H1 (cell line): ENCODE measurements at regions not wholly inside any gene's neighbourhood (a gene's known extent, or its start where the extent isn't known, plus 50 kb on each side); places are given as distances from the start of the nearest gene placed in this dataset.

Experiments
- E2F6 ChIP-seq: IDR thresholded peaks from 2 replicates; pipeline ENCODE4 v1.6.1; 2012; ENCODE audit warnings: inconsistent platforms
- ZNF274 ChIP-seq: IDR thresholded peaks from 2 replicates; pipeline ENCODE4 v1.7.0; 2012; ENCODE audit warnings: low read length, borderline replicate concordance; ENCODE audit errors: extremely low read depth

- TF ChIP-seq E2F6: no peak
- no peak for TF ChIP-seq ZNF274
Observed at GRCh38 chr2:82260521-82260920, 1956.0 kb upstream of the LRRTM1 start (continued).
